H9 (cell line): ENCODE measurements at regions not wholly inside any gene's neighbourhood (a gene's known extent, or its start where the extent isn't known, plus 50 kb on each side); places are given as distances from the start of the nearest gene placed in this dataset.

Experiments used
- DNase-seq: peaks from one replicate; pipeline ENCODE4 v3.0.0-alpha.2; 2017
- H2AFZ ChIP-seq: one replicate; pipeline ENCODE4 v1.6.1; 2013; ENCODE audit warnings: mild to moderate bottlenecking, low read length, control low read depth, moderate library complexity
- H2AK5ac ChIP-seq: 2 replicates; pipeline ENCODE4 v1.6.1; 2013; ENCODE audit warnings: low read length, control low read depth, mixed read lengths; ENCODE audit not compliant: insufficient read length
- H2BK120ac ChIP-seq: one replicate; pipeline ENCODE4 v1.6.1; 2013; ENCODE audit warnings: low read depth, mild to moderate bottlenecking, low read length, control low read depth, inconsistent platforms; ENCODE audit not compliant: poor library complexity, severe bottlenecking
- H2BK12ac ChIP-seq: 2 replicates; pipeline ENCODE4 v1.6.1; 2013; ENCODE audit warnings: low read length, control low read depth, mixed read lengths, low read depth; ENCODE audit not compliant: insufficient read length
- H2BK15ac ChIP-seq: 2 replicates; pipeline ENCODE4 v1.6.1; 2013; ENCODE audit warnings: low read depth, low read length, control low read depth
- H2BK20ac ChIP-seq: one replicate; pipeline ENCODE4 v1.6.1; 2013; ENCODE audit warnings: low read depth, mild to moderate bottlenecking, low read length, control low read depth, inconsistent platforms; ENCODE audit not compliant: poor library complexity, severe bottlenecking
- H2BK5ac ChIP-seq: 2 replicates; pipeline ENCODE4 v1.6.1; 2013; ENCODE audit warnings: low read length, control low read depth, mixed read lengths; ENCODE audit not compliant: insufficient read length
- H3K14ac ChIP-seq: 2 replicates; pipeline ENCODE4 v1.6.1; 2013; ENCODE audit warnings: low read length, control low read depth; ENCODE audit not compliant: insufficient read depth
- H3K18ac ChIP-seq: 2 replicates; pipeline ENCODE4 v1.6.1; 2013; ENCODE audit warnings: low read depth, mild to moderate bottlenecking, mixed read lengths, low read length, control low read depth; ENCODE audit not compliant: insufficient read length
- H3K23ac ChIP-seq: 2 replicates; pipeline ENCODE4 v1.6.1; 2013; ENCODE audit warnings: low read length, control low read depth, mixed read lengths, low read depth; ENCODE audit not compliant: insufficient read length
- H3K23me2 ChIP-seq: 2 replicates; pipeline ENCODE4 v1.6.1; 2013; ENCODE audit warnings: low read depth, mild to moderate bottlenecking, mixed read lengths, low read length, control low read depth; ENCODE audit not compliant: insufficient read length, poor library complexity, severe bottlenecking
- H3K27ac ChIP-seq: 2 replicates; pipeline ENCODE4 v1.5.1; 2013; ENCODE audit warnings: low read length, control low read depth, mixed read lengths, low read depth; ENCODE audit not compliant: insufficient read length
- H3K27me3 ChIP-seq: 2 replicates; pipeline ENCODE4 v1.6.1; 2013; ENCODE audit warnings: low read length, control low read depth, inconsistent platforms; ENCODE audit not compliant: insufficient read depth
- H3K4ac ChIP-seq: 2 replicates; pipeline ENCODE4 v1.6.1; 2013; ENCODE audit warnings: low read depth, mild to moderate bottlenecking, control low read depth, inconsistent platforms, low read length, moderate library complexity
- H3K4me1 ChIP-seq: 2 replicates; pipeline ENCODE4 v1.6.1; 2013; ENCODE audit warnings: low read length, control low read depth, inconsistent platforms; ENCODE audit not compliant: insufficient read depth
- H3K4me2 ChIP-seq: 2 replicates; pipeline ENCODE4 v1.6.1; 2013; ENCODE audit warnings: low read length, control low read depth, mixed read lengths; ENCODE audit not compliant: insufficient read length, insufficient read depth
- H3K56ac ChIP-seq: 2 replicates; pipeline ENCODE4 v1.6.1; 2013; ENCODE audit warnings: low read depth, mild to moderate bottlenecking, mixed read lengths, low read length, control low read depth; ENCODE audit not compliant: insufficient read length
- H3K79me1 ChIP-seq: 2 replicates; pipeline ENCODE4 v1.6.1; 2013; ENCODE audit warnings: low read depth, mild to moderate bottlenecking, moderate library complexity, low read length, control low read depth, inconsistent platforms; ENCODE audit not compliant: insufficient read depth, poor library complexity, severe bottlenecking
- H3K79me2 ChIP-seq: 2 replicates; pipeline ENCODE4 v1.6.1; 2013; ENCODE audit warnings: low read length, control low read depth, inconsistent platforms; ENCODE audit not compliant: insufficient read depth
- H3K9ac ChIP-seq: 2 replicates; pipeline ENCODE4 v1.6.1; 2013; ENCODE audit warnings: low read length, control low read depth, mixed read lengths; ENCODE audit not compliant: insufficient read length; ENCODE audit errors: extremely low read depth
- H3K9me3 ChIP-seq: one replicate; pipeline ENCODE4 v1.6.1; 2013; ENCODE audit warnings: low read depth, low read length, inconsistent platforms; ENCODE audit not compliant: control insufficient read depth
- H3T11ph ChIP-seq: one replicate; pipeline ENCODE4 v1.6.1; 2013; ENCODE audit warnings: mild to moderate bottlenecking, low read length, control low read depth, inconsistent platforms
- H4K20me1 ChIP-seq: one replicate; pipeline ENCODE4 v1.6.1; 2013; ENCODE audit not compliant: control insufficient read depth, insufficient read length, insufficient read depth
- H4K5ac ChIP-seq: 2 replicates; pipeline ENCODE4 v1.6.1; 2013; ENCODE audit warnings: low read depth, mild to moderate bottlenecking, mixed read lengths, low read length, control low read depth; ENCODE audit not compliant: insufficient read length
- H4K8ac ChIP-seq: replicated peaks from 2 replicates; pipeline ENCODE4 v1.6.1; 2013; ENCODE audit warnings: low read length, control low read depth, mixed read lengths, low read depth; ENCODE audit not compliant: insufficient read length
- H4K91ac ChIP-seq: 2 replicates; pipeline ENCODE4 v1.6.1; 2013; ENCODE audit warnings: low read depth, mild to moderate bottlenecking, moderate library complexity, mixed read lengths, low read length, control low read depth; ENCODE audit not compliant: insufficient read length
- H3K27ac Mint-ChIP-seq, 3 experiments: 2 replicates in 2 of 3; 3 replicates in 1 of 3; pipeline ENCODE4 v1.8.0; 2020 to 2021; ENCODE audit warnings: mixed read lengths in 3 of 3, mild to moderate bottlenecking in 1 of 3, moderate library complexity in 1 of 3
- H3K27me3 Mint-ChIP-seq: 2 replicates; pipeline ENCODE4 v1.8.0; 2021; ENCODE audit warnings: low read depth, mild to moderate bottlenecking, moderate library complexity, mixed read lengths
- H3K36me3 Mint-ChIP-seq, 3 experiments: 2 replicates in 2 of 3; 3 replicates in 1 of 3; pipeline ENCODE4 v1.8.0; 2020 to 2021; ENCODE audit warnings: low read depth in 3 of 3, mixed read lengths in 3 of 3; ENCODE audit not compliant: insufficient read depth in 1 of 3
- H3K4me1 Mint-ChIP-seq, 2 experiments: 2 replicates each; pipeline ENCODE4 v1.8.0; 2020; ENCODE audit warnings: mixed read lengths in 2 of 2
- H3K4me3 Mint-ChIP-seq, 2 experiments: 2 replicates in 1 of 2; 3 replicates in 1 of 2; pipeline ENCODE4 v1.8.0; 2020 to 2021; ENCODE audit warnings: mild to moderate bottlenecking in 2 of 2, mixed read lengths in 2 of 2, moderate library complexity in 1 of 2
- H3K9me3 Mint-ChIP-seq, 2 experiments: 2 replicates in 1 of 2; 3 replicates in 1 of 2; pipeline ENCODE4 v1.8.0; 2020; ENCODE audit warnings: mild to moderate bottlenecking in 2 of 2, mixed read lengths in 2 of 2, moderate library complexity in 1 of 2
- WGBS: extraction: QIAGEN DNeasy Blood & Tissue Kit; methylation state at CpG from one replicate; pipeline ENCODE4 v1.1.7; 2013; ENCODE audit warnings: missing lambda C conversion rate, low lambda C conversion rate, mixed read lengths; ENCODE audit not compliant: insufficient read length; ENCODE audit errors: extremely low coverage; 5-methylcytosine and 5-hydroxymethylcytosine counted together
- TF ChIP-seq, protein P1 (sequence below): fragments of 200-600 bp; sonication (generic); conservative IDR thresholded peaks from 3 replicates; pipeline ENCODE4 v1.8.0; 2021; ENCODE audit warnings: antibody characterized with exemption, mild to moderate bottlenecking

DNA sequence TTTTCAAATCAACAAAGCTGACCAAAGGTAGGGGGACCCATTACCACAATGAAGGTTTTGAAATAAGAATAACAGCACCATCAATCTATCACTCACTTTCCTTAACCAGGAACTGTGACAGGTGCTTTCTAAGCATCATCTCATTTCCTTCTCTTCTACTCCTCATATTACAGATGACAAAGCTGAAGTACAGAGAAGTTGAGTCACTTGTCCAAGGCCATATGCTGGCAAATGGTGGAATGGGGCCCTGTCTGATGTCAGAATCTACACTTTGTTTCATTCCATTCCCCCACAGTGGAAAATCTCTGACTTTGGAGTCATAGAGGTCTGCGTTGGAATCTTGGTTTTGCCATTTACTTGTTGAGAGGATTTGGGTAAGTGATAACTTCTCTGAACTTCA lies 222.5 kb upstream of the LRFN2 start:
- no peaks in the 10 kb centered on the region for H3K9me3 Mint-ChIP-seq
- Histone ChIP-seq H3K4ac (no peak overlapping the region), H3K27ac (no peak overlapping the region), H3K23ac (no peak overlapping the region), H3K79me2 (no peaks in the 10 kb centered on the region), H2BK15ac (no peak overlapping the region), H3K9ac (no peak overlapping the region), H4K5ac (no peak overlapping the region), H3K14ac (no peak overlapping the region), H2BK12ac (no peak overlapping the region), H2BK5ac (no peak overlapping the region), H3K56ac (no peak overlapping the region), H3K23me2 (no peaks in the 10 kb centered on the region), H2BK20ac (no peak overlapping the region), H3T11ph (no peak overlapping the region), H3K4me2 (no peak overlapping the region), H3K27me3 (no peaks in the 10 kb centered on the region), H3K9me3 (no peaks in the 10 kb centered on the region), H3K79me1 (no peaks in the 10 kb centered on the region), H4K20me1 (no peaks in the 10 kb centered on the region), H4K8ac (no peak overlapping the region), H2AK5ac (no peak overlapping the region), H3K18ac (no peak overlapping the region), H2BK120ac (no peak overlapping the region), H4K91ac (no peak overlapping the region), H2AFZ (no peak overlapping the region), H3K4me1 (no peaks in the 10 kb centered on the region)
- DNase-seq: no peak
- no peaks in the 10 kb centered on the region for H3K4me1 Mint-ChIP-seq
- no peak overlapping the region for H3K4me3 Mint-ChIP-seq
- no CpG with 5 or more reads among the region's 1 CpG for WGBS
- TF ChIP-seq, protein P1, sequence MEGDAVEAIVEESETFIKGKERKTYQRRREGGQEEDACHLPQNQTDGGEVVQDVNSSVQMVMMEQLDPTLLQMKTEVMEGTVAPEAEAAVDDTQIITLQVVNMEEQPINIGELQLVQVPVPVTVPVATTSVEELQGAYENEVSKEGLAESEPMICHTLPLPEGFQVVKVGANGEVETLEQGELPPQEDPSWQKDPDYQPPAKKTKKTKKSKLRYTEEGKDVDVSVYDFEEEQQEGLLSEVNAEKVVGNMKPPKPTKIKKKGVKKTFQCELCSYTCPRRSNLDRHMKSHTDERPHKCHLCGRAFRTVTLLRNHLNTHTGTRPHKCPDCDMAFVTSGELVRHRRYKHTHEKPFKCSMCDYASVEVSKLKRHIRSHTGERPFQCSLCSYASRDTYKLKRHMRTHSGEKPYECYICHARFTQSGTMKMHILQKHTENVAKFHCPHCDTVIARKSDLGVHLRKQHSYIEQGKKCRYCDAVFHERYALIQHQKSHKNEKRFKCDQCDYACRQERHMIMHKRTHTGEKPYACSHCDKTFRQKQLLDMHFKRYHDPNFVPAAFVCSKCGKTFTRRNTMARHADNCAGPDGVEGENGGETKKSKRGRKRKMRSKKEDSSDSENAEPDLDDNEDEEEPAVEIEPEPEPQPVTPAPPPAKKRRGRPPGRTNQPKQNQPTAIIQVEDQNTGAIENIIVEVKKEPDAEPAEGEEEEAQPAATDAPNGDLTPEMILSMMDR: no peak
- no peaks in the 10 kb centered on the region for H3K36me3 Mint-ChIP-seq
- no peak overlapping the region for H3K27ac Mint-ChIP-seq
- peaks cover 4% of the 10 kb centered on the region; the same call in 1 of the 2 replicates for H3K27me3 Mint-ChIP-seq
